MCF 10A (cell line): ENCODE measurements at regions not wholly inside any gene's neighbourhood (a gene's known extent, or its start where the extent isn't known, plus 50 kb on each side); places are given as distances from the start of the nearest gene placed in this dataset.

ENCODE experiments used
- BruUV-seq: library from RNA; stranded (reverse); fragments of 400-500 nt; replicated peaks from 2 replicates; lab custom pipeline; 2021; lab: Mats Ljungman, UMichigan
- CTCF ChIA-PET: fragments of 300-600 bp; sonication (Branson Sonifier 250); formaldehyde crosslinking; extraction: SDS; loops from one replicate; lab custom pipeline; 2021; ENCODE audit warnings: antibody characterized with exemption, inconsistent platforms; lab: Yijun Ruan, JAX
- POLR2A ChIA-PET: fragments of 300-600, 350-650 bp; sonication (Branson Sonifier 250); formaldehyde crosslinking; extraction: SDS; loops from one replicate; lab custom pipeline; 2020; ENCODE audit warnings: antibody characterized with exemption, inconsistent platforms; lab: Yijun Ruan, JAX
- DNase-seq: peaks from one replicate; pipeline ENCODE4 v3.0.0-alpha.2; 2018; ENCODE audit not compliant: unreplicated experiment
- H3K27ac Mint-ChIP-seq: one replicate; pipeline ENCODE4 v1.8.0; 2022; ENCODE audit warnings: mild to moderate bottlenecking, low read depth, mixed read lengths; ENCODE audit not compliant: unreplicated experiment
- H3K27me3 Mint-ChIP-seq: one replicate; pipeline ENCODE4 v1.8.0; 2022; ENCODE audit warnings: mixed read lengths; ENCODE audit not compliant: insufficient read depth, unreplicated experiment
- H3K36me3 Mint-ChIP-seq: one replicate; pipeline ENCODE4 v1.8.0; 2022; ENCODE audit warnings: mild to moderate bottlenecking, moderate library complexity, mixed read lengths; ENCODE audit not compliant: insufficient read depth, unreplicated experiment
- H3K4me1 Mint-ChIP-seq: one replicate; pipeline ENCODE4 v1.8.0; 2022; ENCODE audit warnings: mixed read lengths; ENCODE audit not compliant: insufficient read depth, unreplicated experiment
- H3K4me3 Mint-ChIP-seq: one replicate; pipeline ENCODE4 v1.8.0; 2022; ENCODE audit warnings: mild to moderate bottlenecking, moderate library complexity, mixed read lengths; ENCODE audit not compliant: unreplicated experiment
- H3K9me3 Mint-ChIP-seq: one replicate; pipeline ENCODE4 v1.8.0; 2022; ENCODE audit warnings: mixed read lengths; ENCODE audit not compliant: unreplicated experiment
- CTCF ChIP-seq: fragments of 200-600 bp; IDR thresholded peaks from one replicate; pipeline ENCODE4 v1.8.0; 2022; ENCODE audit warnings: antibody characterized with exemption, mild to moderate bottlenecking; ENCODE audit not compliant: unreplicated experiment
- intact Hi-C: fragments of 100-400 bp; cut with micrococcal nuclease; formaldehyde crosslinking; loops from 2 replicates; pipeline ENCODE4 v1.14.1; 2022

GRCh38 chr13:21822029-21822428 lies 151.2 kb downstream of the FGF9 start:
- ChIA-PET POLR2A (interaction anchor here (1.0 kb wide), 1 partner anchor 10 kb away, joined by 3 read pairs; no protein-coding TSS in a partner anchor), CTCF (no interaction called here)
- H3K4me3 Mint-ChIP-seq: no peak overlapping the region
- H3K27ac Mint-ChIP-seq: no peak overlapping the region
- intact Hi-C loops: no loop called here
- no peak for TF ChIP-seq CTCF
- no TSS peak for BruUV-seq
- no peaks in the 10 kb centered on the region for H3K36me3 Mint-ChIP-seq
- no peaks in the 10 kb centered on the region for H3K9me3 Mint-ChIP-seq
- DNase-seq: no peak
- H3K4me1 Mint-ChIP-seq: no peaks in the 10 kb centered on the region
- H3K27me3 Mint-ChIP-seq: no peaks in the 10 kb centered on the region

DNA sequence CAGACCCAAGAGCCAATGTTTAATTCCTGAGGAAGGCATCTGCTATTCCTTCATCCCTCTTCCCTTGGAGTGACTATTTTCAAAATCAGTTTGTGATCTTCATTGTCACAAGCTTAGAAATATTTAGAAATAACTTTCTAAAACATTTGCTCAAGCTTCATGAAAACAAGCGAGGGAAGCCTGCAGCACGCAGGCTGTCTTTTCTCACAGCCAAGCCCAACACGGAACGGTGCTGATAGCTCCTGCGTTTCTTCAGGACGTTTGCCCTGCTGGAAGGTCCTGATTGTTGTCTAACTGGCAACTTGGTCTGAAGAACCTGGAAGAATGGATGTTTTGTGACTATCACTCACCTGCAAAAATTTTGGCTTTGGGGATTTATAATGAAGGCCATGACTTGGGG lies 152.5 kb downstream of the FGF9 start:
- H3K9me3 Mint-ChIP-seq: no peaks in the 10 kb centered on the region
- BruUV-seq: no TSS peak
- POLR2A ChIA-PET: interaction anchor here (0.6 kb wide), 1 partner anchor 527 kb away, joined by 3 read pairs; no protein-coding TSS in a partner anchor
- no peaks in the 10 kb centered on the region for H3K4me1 Mint-ChIP-seq
- no peak overlapping the region for H3K27ac Mint-ChIP-seq
- no peak overlapping the region for H3K4me3 Mint-ChIP-seq
- H3K36me3 Mint-ChIP-seq: no peaks in the 10 kb centered on the region
- intact Hi-C loops: no loop called here
- CTCF ChIA-PET: interaction anchor here (0.6 kb wide), 1 partner anchor 87 kb away, joined by 3 read pairs; no protein-coding TSS in a partner anchor
- no peak for DNase-seq
- no peak for TF ChIP-seq CTCF
- no peaks in the 10 kb centered on the region for H3K27me3 Mint-ChIP-seq

- Mint-ChIP-seq H3K4me3 (no peak overlapping the region), H3K27me3 (no peaks in the 10 kb centered on the region), H3K27ac (no peak overlapping the region), H3K4me1 (no peaks in the 10 kb centered on the region), H3K9me3 (no peaks in the 10 kb centered on the region), H3K36me3 (no peaks in the 10 kb centered on the region)
- no TSS peak for BruUV-seq
- no peak for TF ChIP-seq CTCF
- CTCF ChIA-PET: no interaction called here
- DNase-seq: no peak
- intact Hi-C loops: no loop called here
- POLR2A ChIA-PET: no interaction called here
These were observed 153.1 kb downstream of the FGF9 start for GRCh38 chr13:21823949-21824348.

DNA sequence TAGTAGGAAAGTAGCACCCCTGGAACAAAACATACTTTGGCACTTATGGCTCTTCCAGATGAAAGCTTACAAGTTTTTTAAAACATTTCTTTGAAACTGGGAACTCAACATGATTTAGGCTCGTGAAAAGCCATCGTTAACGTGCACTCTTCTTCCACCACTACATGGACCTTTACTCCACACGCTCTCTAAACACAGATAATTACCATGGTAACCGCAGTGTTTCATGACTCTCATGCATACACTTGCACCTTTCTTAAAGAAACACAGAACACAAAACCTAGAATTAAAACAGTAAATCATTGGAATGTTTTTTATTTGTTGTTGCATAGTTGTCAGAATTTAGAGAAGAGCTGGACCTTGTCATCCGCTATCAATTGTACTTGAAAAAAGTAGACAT lies 154.3 kb downstream of the FGF9 start:
- no peaks in the 10 kb centered on the region for H3K4me1 Mint-ChIP-seq
- H3K9me3 Mint-ChIP-seq: no peaks in the 10 kb centered on the region
- H3K4me3 Mint-ChIP-seq: no peak overlapping the region
- no peak overlapping the region for H3K27ac Mint-ChIP-seq
- intact Hi-C loops: no loop called here
- no peak for DNase-seq
- no peak for TF ChIP-seq CTCF
- H3K36me3 Mint-ChIP-seq: no peaks in the 10 kb centered on the region
- POLR2A ChIA-PET: no interaction called here
- H3K27me3 Mint-ChIP-seq: no peaks in the 10 kb centered on the region
- no TSS peak for BruUV-seq
- CTCF ChIA-PET: no interaction called here
